Vagina (tissue), 2 donors: ENCODE measurements at regions not wholly inside any gene's neighbourhood (a gene's known extent, or its start where the extent isn't known, plus 50 kb on each side); places are given as distances from the start of the nearest gene placed in this dataset.

Experiments
- DNase-seq, 2 donors: peaks; one replicate each; pipeline ENCODE4 v3.0.0-alpha.2; 2017; ENCODE audit errors: extremely low spot score in 2 of 2
- H3K27ac ChIP-seq: fragments of 200-600 bp; sonication (generic); one replicate; pipeline ENCODE4 v1.5.1; 2019
- H3K27me3 ChIP-seq: fragments of 200-600 bp; sonication (generic); one replicate; pipeline ENCODE4 v1.5.1; 2019
- H3K36me3 ChIP-seq, 2 donors: fragments of 200-600 bp; sonication (generic); one replicate each; pipeline ENCODE4 v1.5.1; 2017 to 2019
- H3K4me1 ChIP-seq: fragments of 200-600 bp; sonication (generic); one replicate; pipeline ENCODE4 v1.5.1; 2019
- H3K4me3 ChIP-seq, 2 donors: fragments of 200-600 bp; sonication (generic); 1 replicate in 1 of 2; 2 replicates in 1 of 2; pipeline ENCODE4 v1.5.1; 2016 to 2019
- H3K9me3 ChIP-seq: fragments of 200-600 bp; sonication (generic); one replicate; pipeline ENCODE4 v1.5.1; 2019
- CTCF ChIP-seq, 3 experiments: fragments of 450-650 bp in 2 of 3; fragments of 200-600 bp in 1 of 3; sonication (generic) in 1 of 3; IDR thresholded peaks; one replicate each; pipeline ENCODE4 v1.5.1; 2017 to 2019; ENCODE audit warnings: antibody characterized with exemption in 3 of 3, mild to moderate bottlenecking in 2 of 3, moderate library complexity in 2 of 3
- POLR2A ChIP-seq, 2 donors: fragments of 450-650 bp; IDR thresholded peaks; one replicate each; pipeline ENCODE4 v1.6.1; 2017; ENCODE audit warnings: antibody characterized with exemption in 2 of 2, mild to moderate bottlenecking in 2 of 2, moderate library complexity in 2 of 2
- POLR2AphosphoS5 ChIP-seq, 2 donors: sonication (generic); formaldehyde crosslinking; IDR thresholded peaks; one replicate each; pipeline ENCODE4 v1.9.0; 2017; ENCODE audit warnings: antibody characterized with exemption in 2 of 2, mild to moderate bottlenecking in 2 of 2, low read depth in 1 of 2; ENCODE audit not compliant: insufficient read depth in 1 of 2
- intact Hi-C: fragments of 100-400 bp; cut with DNase I; formaldehyde crosslinking; loops from one replicate; pipeline ENCODE4 v1.15.1; 2023

- H3K27ac ChIP-seq = no peak overlapping the region
- no peak for DNase-seq
- TF ChIP-seq POLR2AphosphoS5 (IDR thresholded peaks at IDR 0.05; ENCODE audit: insufficient read depth in 1 of 2, low read depth in 1 of 2) (no peak), POLR2A (IDR thresholded peaks at IDR 0.05) (no peak), CTCF (IDR thresholded peaks at IDR 0.05) (no peak)
- no peak overlapping the region for H3K4me3 ChIP-seq
- H3K27me3 ChIP-seq = no peaks in the 10 kb centered on the region
- intact Hi-C loops = no loop called here
- H3K36me3 ChIP-seq = no peaks in the 10 kb centered on the region
- no peaks in the 10 kb centered on the region for H3K9me3 ChIP-seq
- H3K4me1 ChIP-seq = no peaks in the 10 kb centered on the region
These were observed 1025.3 kb upstream of the EPHA6 start for GRCh38 chr3:95789111-95789510.

- Histone ChIP-seq H3K36me3 (no peaks in the 10 kb centered on the region), H3K27ac (no peak overlapping the region), H3K9me3 (no peaks in the 10 kb centered on the region), H3K4me3 (no peak overlapping the region), H3K4me1 (no peaks in the 10 kb centered on the region), H3K27me3 (no peaks in the 10 kb centered on the region)
- TF ChIP-seq POLR2A (IDR thresholded peaks at IDR 0.05) (no peak), CTCF (IDR thresholded peaks at IDR 0.05) (no peak), POLR2AphosphoS5 (IDR thresholded peaks at IDR 0.05; ENCODE audit: insufficient read depth in 1 of 2, low read depth in 1 of 2) (no peak)
- intact Hi-C loops = no loop called here
- no peak for DNase-seq
These were observed 1017.3 kb upstream of the EPHA6 start for GRCh38 chr3:95797081-95797480.

GRCh38 chr3:95798628-95799027 is 1015.8 kb upstream of the EPHA6 start:
- Histone ChIP-seq H3K9me3 (no peaks in the 10 kb centered on the region), H3K36me3 (no peaks in the 10 kb centered on the region), H3K27ac (no peak overlapping the region), H3K27me3 (no peaks in the 10 kb centered on the region), H3K4me1 (no peaks in the 10 kb centered on the region), H3K4me3 (no peak overlapping the region)
- no peak for DNase-seq
- TF ChIP-seq POLR2AphosphoS5 (IDR thresholded peaks at IDR 0.05; ENCODE audit: insufficient read depth in 1 of 2, low read depth in 1 of 2) = no peak
- no peak for TF ChIP-seq POLR2A (IDR thresholded peaks at IDR 0.05)
- TF ChIP-seq CTCF (IDR thresholded peaks at IDR 0.05) = no peak
- intact Hi-C loops = no loop called here

GRCh38 chr3:95810462-95810861 is 1003.9 kb upstream of the EPHA6 start:
- DNase-seq = no peak
- Histone ChIP-seq H3K4me1 (no peaks in the 10 kb centered on the region), H3K9me3 (no peaks in the 10 kb centered on the region), H3K4me3 (no peak overlapping the region), H3K27ac (no peak overlapping the region), H3K36me3 (no peaks in the 10 kb centered on the region), H3K27me3 (no peaks in the 10 kb centered on the region)
- no peak for TF ChIP-seq POLR2AphosphoS5 (IDR thresholded peaks at IDR 0.05; ENCODE audit: insufficient read depth in 1 of 2, low read depth in 1 of 2)
- TF ChIP-seq POLR2A (IDR thresholded peaks at IDR 0.05) = no peak
- TF ChIP-seq CTCF (IDR thresholded peaks at IDR 0.05) = no peak
- intact Hi-C loops = no loop called here

GRCh38 chr3:95813244-95813643 is 1001.1 kb upstream of the EPHA6 start:
- Histone ChIP-seq H3K4me1 (peaks cover 7% of the 10 kb centered on the region), H3K27me3 (no peaks in the 10 kb centered on the region), H3K27ac (no peak overlapping the region), H3K9me3 (no peaks in the 10 kb centered on the region), H3K36me3 (no peaks in the 10 kb centered on the region), H3K4me3 (no peak overlapping the region)
- intact Hi-C loops = no loop called here
- no peak for TF ChIP-seq POLR2AphosphoS5 (IDR thresholded peaks at IDR 0.05; ENCODE audit: insufficient read depth in 1 of 2, low read depth in 1 of 2)
- TF ChIP-seq CTCF (IDR thresholded peaks at IDR 0.05) = no peak
- TF ChIP-seq POLR2A (IDR thresholded peaks at IDR 0.05) = no peak
- DNase-seq = no peak
